ENCODE measurements at regions not wholly inside any gene's neighbourhood (a gene's known extent, or its start where the extent isn't known, plus 50 kb on each side); places are given as distances from the start of the nearest gene placed in this dataset.

DNA sequence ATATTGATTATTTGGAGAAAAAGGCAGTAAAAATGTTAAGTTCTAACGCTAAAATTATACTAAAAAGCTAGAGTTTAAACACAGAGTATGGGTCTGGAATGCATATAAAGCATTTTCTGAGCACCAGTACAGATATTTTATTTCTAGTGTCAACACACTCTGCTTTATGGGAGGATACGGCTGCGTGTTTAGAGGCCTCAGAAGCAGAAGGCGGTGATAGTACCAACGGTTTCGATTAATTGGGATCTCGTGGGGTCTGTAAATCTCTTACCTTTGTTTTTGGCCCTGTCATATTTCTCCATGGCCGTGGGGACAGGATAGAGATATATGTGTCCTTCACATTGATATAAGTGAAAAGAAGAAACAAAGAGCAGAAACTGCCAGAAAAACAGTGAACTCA, 206.8 kb upstream of the NTM start:
- no peak for TF ChIP-seq POLR2A (IDR thresholded peaks at IDR 0.05)
- TF ChIP-seq, protein P1, sequence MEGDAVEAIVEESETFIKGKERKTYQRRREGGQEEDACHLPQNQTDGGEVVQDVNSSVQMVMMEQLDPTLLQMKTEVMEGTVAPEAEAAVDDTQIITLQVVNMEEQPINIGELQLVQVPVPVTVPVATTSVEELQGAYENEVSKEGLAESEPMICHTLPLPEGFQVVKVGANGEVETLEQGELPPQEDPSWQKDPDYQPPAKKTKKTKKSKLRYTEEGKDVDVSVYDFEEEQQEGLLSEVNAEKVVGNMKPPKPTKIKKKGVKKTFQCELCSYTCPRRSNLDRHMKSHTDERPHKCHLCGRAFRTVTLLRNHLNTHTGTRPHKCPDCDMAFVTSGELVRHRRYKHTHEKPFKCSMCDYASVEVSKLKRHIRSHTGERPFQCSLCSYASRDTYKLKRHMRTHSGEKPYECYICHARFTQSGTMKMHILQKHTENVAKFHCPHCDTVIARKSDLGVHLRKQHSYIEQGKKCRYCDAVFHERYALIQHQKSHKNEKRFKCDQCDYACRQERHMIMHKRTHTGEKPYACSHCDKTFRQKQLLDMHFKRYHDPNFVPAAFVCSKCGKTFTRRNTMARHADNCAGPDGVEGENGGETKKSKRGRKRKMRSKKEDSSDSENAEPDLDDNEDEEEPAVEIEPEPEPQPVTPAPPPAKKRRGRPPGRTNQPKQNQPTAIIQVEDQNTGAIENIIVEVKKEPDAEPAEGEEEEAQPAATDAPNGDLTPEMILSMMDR (IDR thresholded peaks at IDR 0.05), result no peak
- no peak for TF ChIP-seq EP300 (IDR thresholded peaks at IDR 0.05)
